ENCODE measurements at regions not wholly inside any gene's neighbourhood (a gene's known extent, or its start where the extent isn't known, plus 50 kb on each side); places are given as distances from the start of the nearest gene placed in this dataset.

DNA sequence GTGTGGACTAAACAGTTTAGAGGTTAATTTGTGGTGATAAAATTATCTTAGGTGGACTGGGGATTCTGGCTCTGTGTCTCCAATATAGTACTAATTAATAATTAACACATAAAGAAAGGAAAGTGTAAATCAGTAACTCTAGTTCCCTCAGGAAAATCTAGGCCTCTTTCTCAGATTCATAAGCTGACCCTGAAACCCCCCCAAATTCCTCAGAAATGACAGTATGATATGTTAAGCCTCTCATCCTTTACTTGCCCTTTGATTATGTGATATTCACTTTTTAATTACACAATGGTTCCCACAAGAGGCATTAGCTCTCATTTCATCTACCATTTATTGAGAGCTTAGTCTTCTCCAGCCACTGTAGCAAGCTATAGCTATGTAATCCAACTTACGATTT, 636.2 kb upstream of the SEMA6A start:
- no peak for TF ChIP-seq JUN (IDR thresholded peaks at IDR 0.05; ENCODE audit: borderline replicate concordance, insufficient read depth, insufficient read length, low read depth)
- TF ChIP-seq GATA2 (IDR thresholded peaks at IDR 0.05; ENCODE audit: insufficient read depth, insufficient read length, low read depth, low read length): no peak
- no peak for TF ChIP-seq CTCF (IDR thresholded peaks at IDR 0.05; ENCODE audit: extremely low read depth in 1 of 2, insufficient read depth in 1 of 2, low read depth in 1 of 2, low read length in 2 of 2)
- no peak for TF ChIP-seq POLR2A (IDR thresholded peaks at IDR 0.05; ENCODE audit: low read depth, low read length)
- TF ChIP-seq POLR2AphosphoS5 (IDR thresholded peaks at IDR 0.05; ENCODE audit: insufficient read depth, low read depth, low read length): no peak
- TF ChIP-seq MYC (IDR thresholded peaks at IDR 0.05; ENCODE audit: low read depth, low read length): no peak
- TF ChIP-seq, protein P1, sequence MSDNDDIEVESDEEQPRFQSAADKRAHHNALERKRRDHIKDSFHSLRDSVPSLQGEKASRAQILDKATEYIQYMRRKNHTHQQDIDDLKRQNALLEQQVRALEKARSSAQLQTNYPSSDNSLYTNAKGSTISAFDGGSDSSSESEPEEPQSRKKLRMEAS (IDR thresholded peaks at IDR 0.05; ENCODE audit: insufficient read depth, insufficient read length): no peak
- TF ChIP-seq EZH2 (IDR thresholded peaks at IDR 0.05; ENCODE audit: borderline replicate concordance, low read depth, low read length, severe bottlenecking): no peak
- no peak for TF ChIP-seq FOS (IDR thresholded peaks at IDR 0.05; ENCODE audit: borderline replicate concordance, insufficient read depth, low read length)
- no peaks in the 10 kb centered on the region for H3K36me3 ChIP-seq (ENCODE audit: control insufficient read depth in 2 of 2, extremely low read depth in 1 of 2, insufficient read depth in 2 of 2, low read length in 2 of 2)
- FAIRE-seq: no peak
- no peaks in the 10 kb centered on the region for H3K27me3 ChIP-seq (ENCODE audit: control insufficient read depth in 2 of 2, insufficient read depth in 2 of 2, low read length in 2 of 2)
- no peaks in the 10 kb centered on the region for H3K4me1 ChIP-seq (ENCODE audit: control insufficient read depth, extremely low read depth, insufficient read depth, low read length)
- DNase-seq (ENCODE audit: low read depth, low spot score): no peak
- no TSS peak for BruUV-seq (replicated peaks)
- intact Hi-C loops (cut with micrococcal nuclease): no loop called here
- no peaks in the 10 kb centered on the region for H3K79me2 ChIP-seq (ENCODE audit: control insufficient read depth, insufficient read depth, low read length)
- CTCF ChIA-PET: no interaction called here
- peaks cover 3% of the 10 kb centered on the region for H3K9me3 ChIP-seq (replicated peaks; ENCODE audit: control insufficient read depth, insufficient read depth, low read length)
- no peak overlapping the region for H3K27ac ChIP-seq (ENCODE audit: insufficient read depth, low read depth, low read length)
- H3K9me1 ChIP-seq (replicated peaks; ENCODE audit: control insufficient read depth, extremely low read depth, insufficient read depth, low read length): no peaks in the 10 kb centered on the region
- dilution Hi-C loops (cut with MboI; ENCODE audit: extremely low pct_ligation_motif_present, low sequenced_read_pairs): no loop called here
- POLR2A ChIA-PET: no interaction called here
- H3K4me2 ChIP-seq (ENCODE audit: insufficient read depth, low read length): no peak overlapping the region
- no peak overlapping the region for H3K4me3 ChIP-seq (replicated peaks in 1 of 3; ENCODE audit: insufficient read depth in 1 of 3, low read depth in 1 of 3, low read length in 3 of 3)
- H4K20me1 ChIP-seq (replicated peaks; ENCODE audit: control insufficient read depth, extremely low read depth, insufficient read depth, low read length): no peaks in the 10 kb centered on the region
- H2AFZ ChIP-seq (ENCODE audit: low read depth, low read length): no peak overlapping the region
- H3K9ac ChIP-seq (replicated peaks; ENCODE audit: extremely low read depth, insufficient read depth, low read length): no peak overlapping the region
